HG03097 (cell line): ENCODE measurements at regions not wholly inside any gene's neighbourhood (a gene's known extent, or its start where the extent isn't known, plus 50 kb on each side); places are given as distances from the start of the nearest gene placed in this dataset.
"Not testable (repeated sequence)": the region's sequence is repeated elsewhere in the genome, so short reads cannot be mapped to it uniquely, and the experiment has no call there.

Experiments
- ATAC-seq: cut with Tn5 transposase; IDR thresholded peaks from one replicate; pipeline ENCODE4 v1.9.1; 2021; ENCODE audit not compliant: unreplicated experiment, low FRiP score

GRCh38 chr11:103714246-103714645 is 322.2 kb upstream of the DDI1 start:
- no peak for ATAC-seq

- ATAC-seq = no peak
Measured at GRCh38 chr11:103716363-103716762, 320.1 kb upstream of the DDI1 start.

- no peak for ATAC-seq
Measured at GRCh38 chr11:103727262-103727661, 309.2 kb upstream of the DDI1 start.

- no peak for ATAC-seq
Measured at GRCh38 chr11:103729617-103730016, 306.8 kb upstream of the DDI1 start.

GRCh38 chr11:103730131-103730940 is 306.1 kb upstream of the DDI1 start:
- no peak for ATAC-seq

- no peak for ATAC-seq
Measured at GRCh38 chr11:103731670-103732069, 304.8 kb upstream of the DDI1 start.

- ATAC-seq = no peak
Measured at GRCh38 chr11:103733889-103734288, 302.6 kb upstream of the DDI1 start.

GRCh38 chr11:103735497-103736032 is 300.9 kb upstream of the DDI1 start:
- ATAC-seq = no peak

GRCh38 chr11:103736315-103737036 is 300.0 kb upstream of the DDI1 start:
- ATAC-seq = no peak

- no peak for ATAC-seq
Measured at GRCh38 chr11:103737037-103737622, 299.3 kb upstream of the DDI1 start.

- ATAC-seq = no peak
Measured at GRCh38 chr11:103737747-103738146, 298.7 kb upstream of the DDI1 start.

GRCh38 chr11:103739074-103739796 is 297.2 kb upstream of the DDI1 start:
- ATAC-seq = not testable (repeated sequence)

- peak; percentile 87 for ATAC-seq
Measured at GRCh38 chr11:103744496-103745153, 291.8 kb upstream of the DDI1 start.

GRCh38 chr11:103749158-103749557 is 287.3 kb upstream of the DDI1 start:
- no peak for ATAC-seq

- no peak for ATAC-seq
Measured at GRCh38 chr11:103768816-103769215, 267.6 kb upstream of the DDI1 start.

GRCh38 chr11:103773059-103773458 is 263.4 kb upstream of the DDI1 start:
- ATAC-seq = no peak

- ATAC-seq = no peak
Measured at GRCh38 chr11:103773537-103773936, 262.9 kb upstream of the DDI1 start.

- ATAC-seq = no peak
Measured at GRCh38 chr11:103779054-103779453, 257.4 kb upstream of the DDI1 start.

GRCh38 chr11:103789952-103790351 is 246.5 kb upstream of the DDI1 start:
- no peak for ATAC-seq

- ATAC-seq = no peak
Measured at GRCh38 chr11:103792981-103793468, 243.4 kb upstream of the DDI1 start.
